HCT116 (cell line): ENCODE measurements at regions not wholly inside any gene's neighbourhood (a gene's known extent, or its start where the extent isn't known, plus 50 kb on each side); places are given as distances from the start of the nearest gene placed in this dataset.

Experiments
- ATAC-seq: fragments of 200-7000 bp; cut with Tn5 transposase; 2 replicates; pipeline ENCODE4 v1.9.1; 2020; ENCODE audit warnings: mild to moderate bottlenecking, moderate library complexity
- BruUV-seq: library from RNA; stranded (reverse); fragments of 400-500 nt; replicated peaks from 2 replicates; lab custom pipeline; 2021; lab: Mats Ljungman, UMichigan
- CTCF ChIA-PET: fragments of 300-600 bp; sonication (Branson Sonifier 250); formaldehyde crosslinking; loops from one replicate; lab custom pipeline; 2021; ENCODE audit warnings: antibody characterized with exemption; lab: Charles Lee
- POLR2A ChIA-PET: fragments of 300-600, 350-600 bp; sonication (Branson Sonifier 250); formaldehyde crosslinking; loops from one replicate; lab custom pipeline; 2021; ENCODE audit warnings: antibody characterized with exemption; lab: Charles Lee
- RAD21 ChIA-PET, 2 experiments: fragments of 300-600 bp; sonication (Branson Sonifier 250); formaldehyde crosslinking; loops; one replicate each; lab custom pipeline; 2023; ENCODE audit warnings: low total read pairs in 2 of 2; ENCODE audit not compliant: uncharacterized antibody in 2 of 2, unreplicated experiment in 2 of 2, low non-redundant PET in 1 of 2; lab: Charles Lee
- DNase-seq: peaks from one replicate; pipeline ENCODE4 v3.0.0-alpha.2; 2010; ENCODE audit warnings: low read depth, low spot score
- H2AFZ ChIP-seq: fragments of 200-600 bp; shearing (Covaris generic), sonication (generic); 2 replicates; pipeline ENCODE4 v1.6.1; 2017; ENCODE audit warnings: low read depth, mixed run types, mixed read lengths, antibody characterized with exemption, low read length; ENCODE audit not compliant: poor library complexity, severe bottlenecking
- H3K27ac ChIP-seq: 2 replicates; pipeline ENCODE4 v1.5.1; 2012; ENCODE audit warnings: low read depth, low read length
- H3K27me3 ChIP-seq: fragments of 200-600 bp; sonication (generic); 2 replicates; pipeline ENCODE4 v1.6.1; 2016; ENCODE audit warnings: mixed run types, low read length, mixed read lengths; ENCODE audit not compliant: insufficient read depth
- H3K36me3 ChIP-seq, 2 experiments: fragments of 200-500 bp in 1 of 2; fragments of 200-600 bp in 1 of 2; sonication (Bioruptor generic) in 1 of 2; sonication (generic) in 1 of 2; 2 replicates each; pipeline versions ENCODE4 v1.5.1 to v1.6.1; 2014 to 2016; ENCODE audit warnings: low read length in 2 of 2, inconsistent platforms in 1 of 2, mixed read lengths in 1 of 2, mixed run types in 1 of 2; ENCODE audit not compliant: insufficient read depth in 2 of 2, control insufficient read depth in 1 of 2
- H3K4me1 ChIP-seq, 2 experiments: fragments of 200-600 bp in 1 of 2; sonication (generic) in 1 of 2; 2 replicates each; pipeline versions ENCODE4 v1.5.1 to v1.6.1; 2012 to 2017; ENCODE audit warnings: low read length in 2 of 2, inconsistent platforms in 1 of 2, mild to moderate bottlenecking in 1 of 2, mixed read lengths in 1 of 2, mixed run types in 1 of 2, moderate library complexity in 1 of 2; ENCODE audit not compliant: insufficient read depth in 2 of 2, control insufficient read depth in 1 of 2
- H3K4me2 ChIP-seq: fragments of 200-600 bp; sonication (generic); 2 replicates; pipeline ENCODE4 v1.6.1; 2017; ENCODE audit warnings: mixed run types, low read length, mixed read lengths
- H3K4me3 ChIP-seq, 2 experiments: fragments of 200-600 bp in 1 of 2; sonication (generic) in 1 of 2; replicated peaks in 1 of 2; 2 replicates each; pipeline ENCODE4 v1.5.1; 2011 to 2016; ENCODE audit warnings: low read length in 2 of 2, control low read depth in 1 of 2, low read depth in 1 of 2, mild to moderate bottlenecking in 1 of 2, mixed read lengths in 1 of 2, mixed run types in 1 of 2
- H3K79me2 ChIP-seq: fragments of 200-600 bp; sonication (generic); 2 replicates; pipeline ENCODE4 v1.6.1; 2017; ENCODE audit warnings: mild to moderate bottlenecking, mixed run types, low read length, moderate library complexity, mixed read lengths; ENCODE audit not compliant: insufficient read depth
- H3K9ac ChIP-seq: fragments of 200-600 bp; sonication (generic); 2 replicates; pipeline ENCODE4 v1.6.1; 2016; ENCODE audit warnings: low read length, mixed read lengths
- H3K9me2 ChIP-seq: fragments of 200-600 bp; sonication (generic), shearing (Covaris generic); 2 replicates; pipeline ENCODE4 v1.6.1; 2017; ENCODE audit warnings: mixed run types, mild to moderate bottlenecking, moderate library complexity; ENCODE audit not compliant: insufficient read depth
- H3K9me3 ChIP-seq, 2 experiments: fragments of 200-500 bp in 1 of 2; fragments of 200-600 bp in 1 of 2; sonication (Bioruptor generic) in 1 of 2; sonication (generic) in 1 of 2; 2 replicates each; pipeline ENCODE4 v1.6.1; 2014 to 2017; ENCODE audit warnings: low read length in 2 of 2, mixed read lengths in 2 of 2, inconsistent platforms in 1 of 2, low read depth in 1 of 2, mild to moderate bottlenecking in 1 of 2, mixed run types in 1 of 2, moderate library complexity in 1 of 2; ENCODE audit not compliant: control insufficient read depth in 1 of 2, insufficient read depth in 1 of 2
- H4K20me1 ChIP-seq: fragments of 200-600 bp; sonication (generic), shearing (Covaris generic); 2 replicates; pipeline ENCODE4 v1.6.1; 2017; ENCODE audit warnings: mixed run types, mild to moderate bottlenecking, moderate library complexity; ENCODE audit not compliant: insufficient read depth
- ATF3 ChIP-seq: IDR thresholded peaks from 2 replicates; pipeline ENCODE4 v1.6.1; 2012
- CBX3 ChIP-seq: IDR thresholded peaks from 2 replicates; pipeline ENCODE4 v1.6.1; 2012; ENCODE audit warnings: low read depth
- CEBPB ChIP-seq: IDR thresholded peaks from 2 replicates; pipeline ENCODE4 v1.6.1; 2012; ENCODE audit warnings: low read depth
- EGR1 ChIP-seq: IDR thresholded peaks from 2 replicates; pipeline ENCODE4 v1.6.1; 2012; ENCODE audit warnings: low read depth
- ELF1 ChIP-seq: IDR thresholded peaks from 2 replicates; pipeline ENCODE4 v1.6.1; 2012; ENCODE audit warnings: low read depth, borderline replicate concordance
- EZH2 ChIP-seq: fragments of 200-600 bp; sonication (generic); IDR thresholded peaks from 2 replicates; pipeline ENCODE4 v1.6.1; 2017; ENCODE audit warnings: antibody characterized with exemption, mixed run types
- FOSL1 ChIP-seq: IDR thresholded peaks from 2 replicates; pipeline ENCODE4 v1.6.1; 2012; ENCODE audit warnings: low read depth
- JUND ChIP-seq: IDR thresholded peaks from 2 replicates; pipeline ENCODE4 v1.6.1; 2012
- POLR2A ChIP-seq: IDR thresholded peaks from 2 replicates; pipeline ENCODE4 v1.7.0; 2011; ENCODE audit warnings: borderline replicate concordance; ENCODE audit not compliant: insufficient read depth, insufficient read length; ENCODE audit errors: extremely low read depth
- POLR2AphosphoS5 ChIP-seq: IDR thresholded peaks from 2 replicates; pipeline ENCODE4 v1.6.1; 2011; ENCODE audit warnings: mild to moderate bottlenecking, low read depth, low read length, moderate library complexity
- SIN3A ChIP-seq: IDR thresholded peaks from 2 replicates; pipeline ENCODE4 v1.6.1; 2012; ENCODE audit warnings: low read depth
- SP1 ChIP-seq: IDR thresholded peaks from 2 replicates; pipeline ENCODE4 v1.6.1; 2012; ENCODE audit warnings: low read depth
- TCF7L2 ChIP-seq: IDR thresholded peaks from 2 replicates; pipeline ENCODE4 v1.7.0; 2011; ENCODE audit warnings: borderline replicate concordance, inconsistent platforms; ENCODE audit not compliant: insufficient read depth, insufficient read length; ENCODE audit errors: extremely low read depth
- ZFX ChIP-seq: fragments of 450-650 bp; IDR thresholded peaks from 2 replicates; pipeline ENCODE4 v1.6.1; 2017
- ZNF274 ChIP-seq: fragments of 200-500 bp; sonication (Bioruptor generic); IDR thresholded peaks from 2 replicates; pipeline ENCODE4 v1.6.1; 2014; ENCODE audit warnings: mild to moderate bottlenecking, low read depth, low read length, inconsistent platforms
- intact Hi-C: fragments of 100-400 bp; cut with micrococcal nuclease; formaldehyde crosslinking; loops from 2 replicates; pipeline ENCODE4 v1.10.0; 2022
- TF ChIP-seq, protein P1 (sequence below): IDR thresholded peaks from 2 replicates; pipeline ENCODE4 v1.6.1; 2011; ENCODE audit warnings: mild to moderate bottlenecking, low read length, moderate library complexity; ENCODE audit not compliant: insufficient replicate concordance; ENCODE audit errors: extremely low read depth

DNA sequence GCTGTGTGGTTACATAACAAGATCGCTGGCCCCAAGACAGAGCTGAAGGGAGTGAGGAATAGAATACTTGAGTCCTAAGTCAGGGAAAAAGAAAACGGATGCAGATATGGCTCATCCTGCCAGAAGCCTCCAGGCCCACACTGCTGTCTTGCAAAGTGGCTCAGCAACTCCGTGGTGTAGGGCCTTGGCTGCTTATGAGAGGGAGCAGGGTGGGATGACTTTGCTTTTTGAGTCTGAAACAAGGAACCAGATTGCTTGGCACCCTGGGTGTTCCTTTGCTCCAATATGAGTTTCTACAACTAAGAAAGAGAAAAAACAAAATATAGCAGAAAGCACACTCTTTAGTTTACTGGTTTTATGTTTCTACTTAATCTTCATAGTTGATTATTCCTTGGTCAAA lies 193.8 kb upstream of the WDR11 start:
- Histone ChIP-seq H3K27ac (no peak overlapping the region), H2AFZ (no peak overlapping the region), H3K9me3 (no peaks in the 10 kb centered on the region), H3K4me2 (no peak overlapping the region), H3K9me2 (no peaks in the 10 kb centered on the region), H3K79me2 (no peaks in the 10 kb centered on the region), H3K36me3 (no peaks in the 10 kb centered on the region), H3K4me3 (no peak overlapping the region), H4K20me1 (no peaks in the 10 kb centered on the region; the same call in 1 of the 2 replicates), H3K9ac (no peak overlapping the region), H3K4me1 (no peaks in the 10 kb centered on the region), H3K27me3 (peaks cover 39% of the 10 kb centered on the region)
- ChIA-PET POLR2A (no interaction called here), RAD21 (no interaction called here), CTCF (no interaction called here)
- no TSS peak for BruUV-seq
- ATAC-seq = no peak
- intact Hi-C loops = no loop called here
- DNase-seq = no peak
- no peak for TF ChIP-seq CEBPB
- TF ChIP-seq ATF3 = no peak
- no peak for TF ChIP-seq EGR1
- no peak for TF ChIP-seq JUND
- no peak for TF ChIP-seq EZH2
- TF ChIP-seq SP1 = no peak
- no peak for TF ChIP-seq TCF7L2
- TF ChIP-seq ZNF274 = no peak
- no peak for TF ChIP-seq POLR2AphosphoS5
- no peak for TF ChIP-seq POLR2A
- TF ChIP-seq, protein P1, sequence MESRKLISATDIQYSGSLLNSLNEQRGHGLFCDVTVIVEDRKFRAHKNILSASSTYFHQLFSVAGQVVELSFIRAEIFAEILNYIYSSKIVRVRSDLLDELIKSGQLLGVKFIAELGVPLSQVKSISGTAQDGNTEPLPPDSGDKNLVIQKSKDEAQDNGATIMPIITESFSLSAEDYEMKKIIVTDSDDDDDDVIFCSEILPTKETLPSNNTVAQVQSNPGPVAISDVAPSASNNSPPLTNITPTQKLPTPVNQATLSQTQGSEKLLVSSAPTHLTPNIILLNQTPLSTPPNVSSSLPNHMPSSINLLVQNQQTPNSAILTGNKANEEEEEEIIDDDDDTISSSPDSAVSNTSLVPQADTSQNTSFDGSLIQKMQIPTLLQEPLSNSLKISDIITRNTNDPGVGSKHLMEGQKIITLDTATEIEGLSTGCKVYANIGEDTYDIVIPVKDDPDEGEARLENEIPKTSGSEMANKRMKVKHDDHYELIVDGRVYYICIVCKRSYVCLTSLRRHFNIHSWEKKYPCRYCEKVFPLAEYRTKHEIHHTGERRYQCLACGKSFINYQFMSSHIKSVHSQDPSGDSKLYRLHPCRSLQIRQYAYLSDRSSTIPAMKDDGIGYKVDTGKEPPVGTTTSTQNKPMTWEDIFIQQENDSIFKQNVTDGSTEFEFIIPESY = no peak
- TF ChIP-seq SIN3A = no peak
- TF ChIP-seq ELF1 = no peak
- no peak for TF ChIP-seq FOSL1
- no peak for TF ChIP-seq CBX3
- no peak for TF ChIP-seq ZFX
- TF ChIP-seq, all 23 proteins: peak for 0
